PFSK-1 (cell line): ENCODE measurements at regions not wholly inside any gene's neighbourhood (a gene's known extent, or its start where the extent isn't known, plus 50 kb on each side); places are given as distances from the start of the nearest gene placed in this dataset.

Source experiments
- FOXP2 ChIP-seq: optimal IDR thresholded peaks from 2 replicates; pipeline ENCODE3; 2011; ENCODE audit warnings: borderline replicate concordance, control low read depth, inconsistent platforms; ENCODE audit not compliant: insufficient read depth; ENCODE audit errors: extremely low read length, extremely low read depth
- POLR2AphosphoS5 ChIP-seq: IDR thresholded peaks from 2 replicates; pipeline ENCODE4 v1.6.1; 2012; ENCODE audit warnings: low read depth, mild to moderate bottlenecking, control low read depth, low read length, moderate library complexity
- REST ChIP-seq, 2 experiments: IDR thresholded peaks; 2 replicates each; pipeline versions ENCODE4 v1.6.1 to v1.8.0; 2011 to 2012; ENCODE audit warnings: low read depth in 2 of 2, low read length in 2 of 2, control low read depth in 1 of 2, inconsistent platforms in 1 of 2, mild to moderate bottlenecking in 1 of 2, moderate library complexity in 1 of 2; ENCODE audit not compliant: insufficient read depth in 1 of 2
- SIN3A ChIP-seq: IDR thresholded peaks from 2 replicates; pipeline ENCODE4 v1.6.1; 2012; ENCODE audit warnings: mild to moderate bottlenecking, low read length, moderate library complexity, borderline replicate concordance; ENCODE audit not compliant: insufficient read depth
- TAF1 ChIP-seq: IDR thresholded peaks from 2 replicates; pipeline ENCODE4 v1.6.1; 2012; ENCODE audit warnings: low read length, control low read depth, borderline replicate concordance; ENCODE audit not compliant: insufficient read depth

GRCh38 chr12:65622056-65622455, 202.2 kb upstream of the HMGA2 start:
- TF ChIP-seq SIN3A (no peak), FOXP2 (no peak), REST (IDR thresholded peaks at IDR 0.05; ENCODE audit: insufficient read depth in 1 of 2, low read depth in 2 of 2, low read length in 2 of 2) (no peak), TAF1 (no peak), POLR2AphosphoS5 (no peak)

- no peak for TF ChIP-seq TAF1
These were observed 200.8 kb upstream of the HMGA2 start for GRCh38 chr12:65623507-65623906.

- no peak for TF ChIP-seq REST (IDR thresholded peaks at IDR 0.05; ENCODE audit: insufficient read depth in 1 of 2, low read depth in 2 of 2, low read length in 2 of 2)
- TF ChIP-seq SIN3A = no peak
- no peak for TF ChIP-seq TAF1
- no peak for TF ChIP-seq FOXP2
- TF ChIP-seq POLR2AphosphoS5 = no peak
These were observed 199.7 kb upstream of the HMGA2 start for GRCh38 chr12:65624554-65625086.

- TF ChIP-seq REST (IDR thresholded peaks at IDR 0.05; ENCODE audit: insufficient read depth in 1 of 2, low read depth in 2 of 2, low read length in 2 of 2) = no peak
- TF ChIP-seq SIN3A = no peak
These were observed 196.2 kb upstream of the HMGA2 start for GRCh38 chr12:65628061-65628460.

GRCh38 chr12:65630555-65630954, 193.7 kb upstream of the HMGA2 start:
- TF ChIP-seq SIN3A (no peak), FOXP2 (no peak), TAF1 (no peak), REST (IDR thresholded peaks at IDR 0.05; ENCODE audit: insufficient read depth in 1 of 2, low read depth in 2 of 2, low read length in 2 of 2) (no peak), POLR2AphosphoS5 (no peak)
